ENCODE measurements at regions not wholly inside any gene's neighbourhood (a gene's known extent, or its start where the extent isn't known, plus 50 kb on each side); places are given as distances from the start of the nearest gene placed in this dataset.

DNA sequence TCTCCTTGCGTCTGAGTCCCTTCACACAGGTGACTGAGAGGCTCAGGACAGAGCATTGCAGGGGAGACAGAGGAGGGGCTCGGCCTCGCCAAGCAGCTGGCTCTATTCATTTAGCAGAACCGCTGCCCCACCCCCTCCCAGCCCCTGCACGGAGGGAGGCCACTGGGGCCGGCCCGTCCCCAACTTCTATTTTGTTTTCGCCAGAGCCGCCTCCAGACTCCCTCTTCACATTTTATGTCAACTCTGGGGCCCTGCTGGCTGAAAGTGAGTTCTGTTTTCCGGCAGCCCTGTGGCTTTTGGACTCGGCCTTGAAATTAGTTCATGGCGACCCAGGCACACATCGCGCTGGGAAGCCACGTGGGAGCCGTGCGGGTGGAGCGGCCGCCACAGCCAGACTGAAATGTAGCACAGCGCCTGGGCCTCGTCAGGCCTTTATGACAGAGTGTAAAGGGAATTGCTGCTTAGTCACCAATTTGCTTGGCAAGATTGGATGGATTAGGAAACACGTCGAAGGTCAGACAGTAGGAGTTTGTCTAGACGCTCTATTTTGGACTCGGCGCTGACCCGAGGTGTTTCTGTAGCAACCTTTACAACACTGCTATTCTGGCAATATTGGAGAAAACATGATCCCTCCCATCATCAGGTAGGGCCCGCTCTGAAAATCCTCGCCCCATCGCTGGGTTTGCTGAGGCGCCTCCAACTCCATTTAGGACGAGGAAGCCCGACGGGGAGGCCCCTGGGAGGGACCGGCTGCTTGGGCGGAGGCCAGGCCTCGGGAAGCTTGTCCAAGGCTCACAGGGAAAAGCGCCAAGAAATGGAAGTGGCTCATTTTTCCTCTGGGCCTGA is 90.7 kb upstream of the CTDP1 start:
- TF ChIP-seq EZH2 (optimal IDR thresholded peaks at IDR 0.05; ENCODE audit: low read depth, low read length), result no peak
- no peak for TF ChIP-seq EZH2phosphoT487 (IDR thresholded peaks at IDR 0.05; ENCODE audit: low read length)
- TF ChIP-seq, protein P1, sequence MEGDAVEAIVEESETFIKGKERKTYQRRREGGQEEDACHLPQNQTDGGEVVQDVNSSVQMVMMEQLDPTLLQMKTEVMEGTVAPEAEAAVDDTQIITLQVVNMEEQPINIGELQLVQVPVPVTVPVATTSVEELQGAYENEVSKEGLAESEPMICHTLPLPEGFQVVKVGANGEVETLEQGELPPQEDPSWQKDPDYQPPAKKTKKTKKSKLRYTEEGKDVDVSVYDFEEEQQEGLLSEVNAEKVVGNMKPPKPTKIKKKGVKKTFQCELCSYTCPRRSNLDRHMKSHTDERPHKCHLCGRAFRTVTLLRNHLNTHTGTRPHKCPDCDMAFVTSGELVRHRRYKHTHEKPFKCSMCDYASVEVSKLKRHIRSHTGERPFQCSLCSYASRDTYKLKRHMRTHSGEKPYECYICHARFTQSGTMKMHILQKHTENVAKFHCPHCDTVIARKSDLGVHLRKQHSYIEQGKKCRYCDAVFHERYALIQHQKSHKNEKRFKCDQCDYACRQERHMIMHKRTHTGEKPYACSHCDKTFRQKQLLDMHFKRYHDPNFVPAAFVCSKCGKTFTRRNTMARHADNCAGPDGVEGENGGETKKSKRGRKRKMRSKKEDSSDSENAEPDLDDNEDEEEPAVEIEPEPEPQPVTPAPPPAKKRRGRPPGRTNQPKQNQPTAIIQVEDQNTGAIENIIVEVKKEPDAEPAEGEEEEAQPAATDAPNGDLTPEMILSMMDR (IDR thresholded peaks at IDR 0.05; ENCODE audit: low read length), result no peak
- H3K4me2 ChIP-seq (ENCODE audit: low read depth, low read length), result no peak overlapping the region
- H3K27ac ChIP-seq (ENCODE audit: low read length), result no peak overlapping the region

DNA sequence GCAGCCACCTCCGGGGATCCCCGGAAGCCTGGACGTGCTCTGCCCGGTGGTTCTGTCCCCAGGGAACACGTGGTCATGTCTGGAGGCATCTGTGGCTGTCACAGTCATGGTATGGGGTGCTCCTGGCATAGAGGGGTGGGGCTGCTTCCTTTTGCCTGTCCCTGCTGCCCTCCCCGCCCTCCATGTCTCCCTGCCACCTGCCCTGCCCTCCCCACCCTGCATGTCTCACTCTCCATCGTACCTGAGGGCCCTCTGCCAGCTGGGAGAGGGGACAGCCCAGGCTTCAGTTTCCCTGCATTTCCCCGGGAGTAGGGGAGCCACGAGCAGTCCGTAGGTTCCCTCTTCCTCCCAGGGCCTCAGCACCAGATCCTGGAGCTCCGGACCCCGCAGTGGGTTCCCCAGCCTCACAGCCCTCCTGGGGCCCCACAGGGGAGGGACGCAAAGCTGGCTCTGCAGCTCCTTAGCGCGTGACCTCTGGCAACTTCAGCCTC is 90.0 kb upstream of the CTDP1 start:
- Histone ChIP-seq H3K27ac (ENCODE audit: low read length) (no peak overlapping the region), H3K9me3 (replicated peaks; ENCODE audit: insufficient read depth, low read length) (no peaks in the 10 kb centered on the region), H2AFZ (ENCODE audit: low read length) (no peak overlapping the region), H3K4me2 (ENCODE audit: low read depth, low read length) (no peak overlapping the region), H3K9ac (ENCODE audit: low read length) (no peak overlapping the region), H3F3A (ENCODE audit: insufficient read depth, low read length) (no peaks in the 10 kb centered on the region), H3K9me2 (replicated peaks; ENCODE audit: insufficient read depth, low read length) (no peaks in the 10 kb centered on the region), H4K20me1 (ENCODE audit: insufficient read depth, low read length) (no peaks in the 10 kb centered on the region), H3K79me2 (ENCODE audit: low read length) (no peaks in the 10 kb centered on the region), H3K27me3 (replicated peaks; ENCODE audit: insufficient read depth, low read length) (no peaks in the 10 kb centered on the region), H3K4me1 (ENCODE audit: low read length) (no peaks in the 10 kb centered on the region), H3K4me3 (ENCODE audit: low read length) (no peak overlapping the region), H3K36me3 (replicated peaks; ENCODE audit: insufficient read depth, low read length) (no peaks in the 10 kb centered on the region)
- no peak for DNase-seq
- TF ChIP-seq EZH2 (optimal IDR thresholded peaks at IDR 0.05; ENCODE audit: low read depth, low read length), result no peak
- no peak for TF ChIP-seq EZH2phosphoT487 (IDR thresholded peaks at IDR 0.05; ENCODE audit: low read length)
- TF ChIP-seq, protein P1 (IDR thresholded peaks at IDR 0.05; ENCODE audit: low read length), result no peak

More for the DNA sequence above, 90.7 kb upstream of the CTDP1 start:
- Histone ChIP-seq H3K27me3 (replicated peaks; ENCODE audit: insufficient read depth, low read length) (no peaks in the 10 kb centered on the region), H3F3A (ENCODE audit: insufficient read depth, low read length) (no peaks in the 10 kb centered on the region), H4K20me1 (ENCODE audit: insufficient read depth, low read length) (no peaks in the 10 kb centered on the region), H3K9me2 (replicated peaks; ENCODE audit: insufficient read depth, low read length) (no peaks in the 10 kb centered on the region), H3K4me1 (ENCODE audit: low read length) (no peaks in the 10 kb centered on the region), H3K79me2 (ENCODE audit: low read length) (no peaks in the 10 kb centered on the region), H3K36me3 (replicated peaks; ENCODE audit: insufficient read depth, low read length) (no peaks in the 10 kb centered on the region), H3K9ac (ENCODE audit: low read length) (no peak overlapping the region), H3K4me3 (ENCODE audit: low read length) (no peak overlapping the region), H3K9me3 (replicated peaks; ENCODE audit: insufficient read depth, low read length) (no peaks in the 10 kb centered on the region), H2AFZ (ENCODE audit: low read length) (no peak overlapping the region)
- DNase-seq, result no peak

DNA sequence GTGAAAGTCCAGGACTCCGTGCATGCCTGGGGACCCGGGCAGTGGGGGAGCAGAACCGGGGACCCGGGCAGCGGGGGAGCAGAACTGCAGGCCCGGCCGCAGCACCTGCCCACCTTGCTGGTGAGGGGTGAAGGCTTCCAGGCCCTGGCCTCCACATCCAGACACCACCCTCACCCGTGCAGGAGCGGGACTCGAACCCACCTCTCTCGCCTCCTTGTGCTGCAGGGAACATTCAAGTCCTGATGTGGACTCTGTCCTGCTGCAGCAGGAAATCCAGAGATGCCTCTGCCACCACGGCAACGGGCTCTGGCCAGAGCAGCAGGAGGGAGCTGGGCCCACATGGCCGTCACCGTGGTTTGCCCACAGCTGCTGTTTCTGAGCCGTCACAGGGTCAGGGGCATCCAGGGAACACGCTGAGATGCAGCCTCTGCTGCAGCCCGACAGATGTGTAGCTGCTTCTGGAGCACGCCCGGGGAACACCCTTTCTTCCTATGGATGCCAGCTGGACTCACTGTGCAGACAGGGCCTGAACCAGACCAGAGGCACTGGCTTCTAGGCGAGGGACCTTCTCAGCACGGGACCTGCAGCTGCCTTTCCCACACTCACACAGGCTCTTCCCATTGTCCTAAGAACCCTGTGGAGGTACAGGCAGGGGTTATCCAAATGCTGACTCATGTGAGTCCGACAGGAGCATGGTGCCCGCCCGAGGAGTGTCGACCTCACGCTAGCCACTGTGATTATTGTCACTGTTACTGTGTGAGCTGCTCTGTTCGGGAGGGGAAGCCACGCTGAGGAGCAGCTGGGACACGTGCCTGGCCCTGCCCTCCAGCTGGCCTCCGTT is 89.2 kb upstream of the CTDP1 start:
- Histone ChIP-seq H3K9me3 (replicated peaks; ENCODE audit: insufficient read depth, low read length) (no peaks in the 10 kb centered on the region), H3K27me3 (replicated peaks; ENCODE audit: insufficient read depth, low read length) (no peaks in the 10 kb centered on the region), H3K79me2 (ENCODE audit: low read length) (no peaks in the 10 kb centered on the region), H3K27ac (ENCODE audit: low read length) (no peak overlapping the region), H4K20me1 (ENCODE audit: insufficient read depth, low read length) (no peaks in the 10 kb centered on the region), H3F3A (ENCODE audit: insufficient read depth, low read length) (no peaks in the 10 kb centered on the region), H3K4me3 (ENCODE audit: low read length) (no peak overlapping the region), H3K4me2 (ENCODE audit: low read depth, low read length) (no peak overlapping the region), H2AFZ (ENCODE audit: low read length) (no peak overlapping the region), H3K4me1 (ENCODE audit: low read length) (no peaks in the 10 kb centered on the region), H3K9me2 (replicated peaks; ENCODE audit: insufficient read depth, low read length) (no peaks in the 10 kb centered on the region), H3K9ac (ENCODE audit: low read length) (no peak overlapping the region), H3K36me3 (replicated peaks; ENCODE audit: insufficient read depth, low read length) (no peaks in the 10 kb centered on the region)
- TF ChIP-seq EZH2phosphoT487 (IDR thresholded peaks at IDR 0.05; ENCODE audit: low read length), result no peak
- TF ChIP-seq, protein P1 (IDR thresholded peaks at IDR 0.05; ENCODE audit: low read length), result no peak
- TF ChIP-seq EZH2 (optimal IDR thresholded peaks at IDR 0.05; ENCODE audit: low read depth, low read length), result no peak
- DNase-seq, result no peak

Measured in MM.1S (cell line).